ENCODE measurements at regions not wholly inside any gene's neighbourhood (a gene's known extent, or its start where the extent isn't known, plus 50 kb on each side); places are given as distances from the start of the nearest gene placed in this dataset.
A peak's percentile ranks its signal among the peaks of the same experiment; 100 is the strongest.

DNA sequence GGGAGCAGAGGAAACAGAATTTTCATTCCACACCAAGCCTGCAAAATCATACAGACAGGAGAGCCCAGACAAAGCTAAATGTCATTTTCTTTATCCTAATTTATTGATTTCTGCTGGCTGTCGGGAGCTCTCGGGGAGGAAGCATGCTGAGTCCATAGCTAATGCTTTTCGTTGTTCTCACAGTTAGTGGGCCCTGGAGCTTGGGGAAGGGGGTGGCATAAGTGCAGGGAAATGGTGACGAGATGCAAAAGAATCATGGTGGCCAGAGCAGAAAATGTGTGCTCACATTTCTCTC is 202.4 kb downstream of the TOMM20 start:
- Histone ChIP-seq H3K27ac (ENCODE audit: extremely low read depth, low read depth, low read length) (no peak overlapping the region), H3K36me3 (ENCODE audit: control insufficient read depth in 2 of 2, insufficient read depth in 1 of 2, low read length in 2 of 2) (no peaks in the 10 kb centered on the region), H3K9me3 (ENCODE audit: control insufficient read depth, insufficient read depth, low read depth, low read length) (no peaks in the 10 kb centered on the region), H3K4me1 (ENCODE audit: control insufficient read depth, insufficient read depth, low read length) (no peaks in the 10 kb centered on the region), H3K4me3 (ENCODE audit: low read depth, low read length) (no peak overlapping the region)
- ChIA-PET CTCF (interaction anchor here (0.6 to 0.9 kb wide), 6 partner anchors 10 to 161 kb away, joined by 3 to 5 read pairs (median 3); no protein-coding TSS in a partner anchor), POLR2A (interaction anchor here (0.7 to 1.8 kb wide), 9 partner anchors 17 to 388 kb away, joined by 3 to 8 read pairs (median 4); no protein-coding TSS in a partner anchor)
- TF ChIP-seq ZIC2 (tag by site-specific recombination; IDR thresholded peaks at IDR 0.05) (peak; percentile 56; the same call in 1 of the 2 replicates), HIC1 (tag by site-specific recombination; IDR thresholded peaks at IDR 0.05) (no peak), KLF8 (tag by site-specific recombination; IDR thresholded peaks at IDR 0.05) (no peak)

DNA sequence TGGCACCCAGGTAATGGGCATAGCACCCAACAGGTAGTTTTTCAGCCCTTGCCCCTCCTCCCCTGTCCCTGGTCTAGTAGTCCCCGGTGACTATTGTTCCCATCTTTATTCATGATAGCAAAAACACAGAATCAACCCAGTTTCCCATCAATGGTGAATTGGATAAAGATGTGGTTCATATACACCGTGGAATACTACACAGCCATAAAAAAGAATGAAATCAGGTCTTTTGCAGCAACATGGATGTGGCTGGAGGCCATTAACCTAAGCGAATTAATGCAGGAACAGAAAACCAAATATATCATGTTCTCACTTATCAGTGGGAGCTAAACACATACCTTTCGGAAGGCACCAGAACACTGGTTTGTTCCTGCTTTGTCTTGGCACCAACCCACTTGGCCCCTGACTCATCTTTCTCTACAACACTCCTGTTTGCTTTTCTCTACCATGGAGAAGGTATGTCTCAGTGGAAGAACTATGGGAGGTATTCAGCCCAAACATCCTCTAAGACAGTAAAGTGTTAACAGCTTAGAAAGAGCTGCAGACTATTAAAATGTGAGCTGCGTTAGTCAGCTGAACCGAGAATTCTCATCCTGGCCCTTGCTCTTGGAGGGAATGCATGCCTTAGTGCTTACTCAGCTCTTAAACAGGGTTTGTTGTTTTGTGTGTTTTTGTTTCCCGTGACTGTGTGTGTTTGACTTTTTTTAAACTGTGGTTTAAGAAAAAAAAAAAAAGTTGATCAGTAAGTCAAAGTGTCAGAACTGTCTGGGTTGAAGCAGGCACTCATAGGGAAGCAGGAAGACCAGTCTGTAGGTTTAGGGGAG is 203.0 kb downstream of the TOMM20 start:
- POLR2A ChIA-PET: interaction anchor here (0.6 to 1.8 kb wide), 11 partner anchors 17 to 387 kb away, joined by 3 to 8 read pairs (median 4); no protein-coding TSS in a partner anchor
- no peak overlapping the region for H3K4me3 ChIP-seq (ENCODE audit: low read depth, low read length)
- no peak for TF ChIP-seq ZNF112 (tag by site-specific recombination; IDR thresholded peaks at IDR 0.05)
- TF ChIP-seq SP7 (tag by site-specific recombination; IDR thresholded peaks at IDR 0.05): no peak
- peak; percentile 98 for TF ChIP-seq ZNF146 (tag by site-specific recombination; IDR thresholded peaks at IDR 0.05)
- TF ChIP-seq ZNF341 (tag by site-specific recombination; IDR thresholded peaks at IDR 0.05; ENCODE audit: low read depth): no peak
- TF ChIP-seq ZNF138 (tag by site-specific recombination; IDR thresholded peaks at IDR 0.05; ENCODE audit: borderline replicate concordance): no peak
- no peak for TF ChIP-seq ATF2 (tag by site-specific recombination; IDR thresholded peaks at IDR 0.05; ENCODE audit: low read depth)
- TF ChIP-seq ZNF169 (tag by site-specific recombination; IDR thresholded peaks at IDR 0.05): no peak
- no peak for TF ChIP-seq KLF17 (tag by site-specific recombination; IDR thresholded peaks at IDR 0.05)
- no peak for TF ChIP-seq ZNF16 (tag by site-specific recombination; IDR thresholded peaks at IDR 0.05; ENCODE audit: low read depth)
- TF ChIP-seq ZNF629 (tag by site-specific recombination; IDR thresholded peaks at IDR 0.05): 0 out of 2 replicates have a peak, but pooled peaks have one; percentile 9
- TF ChIP-seq ZEB2 (tag by site-specific recombination; IDR thresholded peaks at IDR 0.05): no peak
- TF ChIP-seq, protein P1, sequence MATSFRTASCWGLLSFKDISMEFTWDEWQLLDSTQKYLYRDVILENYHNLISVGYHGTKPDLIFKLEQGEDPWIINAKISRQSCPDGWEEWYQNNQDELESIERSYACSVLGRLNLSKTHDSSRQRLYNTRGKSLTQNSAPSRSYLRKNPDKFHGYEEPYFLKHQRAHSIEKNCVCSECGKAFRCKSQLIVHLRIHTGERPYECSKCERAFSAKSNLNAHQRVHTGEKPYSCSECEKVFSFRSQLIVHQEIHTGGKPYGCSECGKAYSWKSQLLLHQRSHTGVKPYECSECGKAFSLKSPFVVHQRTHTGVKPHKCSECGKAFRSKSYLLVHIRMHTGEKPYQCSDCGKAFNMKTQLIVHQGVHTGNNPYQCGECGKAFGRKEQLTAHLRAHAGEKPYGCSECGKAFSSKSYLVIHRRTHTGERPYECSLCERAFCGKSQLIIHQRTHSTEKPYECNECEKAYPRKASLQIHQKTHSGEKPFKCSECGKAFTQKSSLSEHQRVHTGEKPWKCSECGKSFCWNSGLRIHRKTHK (tag by site-specific recombination; IDR thresholded peaks at IDR 0.05): no peak
- no peak for TF ChIP-seq ZNF248 (tag by site-specific recombination; IDR thresholded peaks at IDR 0.05)
- no peak for TF ChIP-seq PBX3 (CRISPR knock-in tag; IDR thresholded peaks at IDR 0.05)
- TF ChIP-seq ZNF416 (tag by site-specific recombination; IDR thresholded peaks at IDR 0.05): no peak
- peak; percentile 13; the same call in 1 of the 2 replicates for TF ChIP-seq SP3 (tag by site-specific recombination; IDR thresholded peaks at IDR 0.05)
- TF ChIP-seq, protein P2, sequence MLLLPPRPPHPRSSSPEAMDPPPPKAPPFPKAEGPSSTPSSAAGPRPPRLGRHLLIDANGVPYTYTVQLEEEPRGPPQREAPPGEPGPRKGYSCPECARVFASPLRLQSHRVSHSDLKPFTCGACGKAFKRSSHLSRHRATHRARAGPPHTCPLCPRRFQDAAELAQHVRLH (tag by site-specific recombination; IDR thresholded peaks at IDR 0.05): peak; percentile 83
- TF ChIP-seq ZNF777 (tag by site-specific recombination; IDR thresholded peaks at IDR 0.05; ENCODE audit: borderline replicate concordance): no peak
- no peak for TF ChIP-seq ZNF24 (tag by site-specific recombination; IDR thresholded peaks at IDR 0.05)
- TF ChIP-seq, protein P3, sequence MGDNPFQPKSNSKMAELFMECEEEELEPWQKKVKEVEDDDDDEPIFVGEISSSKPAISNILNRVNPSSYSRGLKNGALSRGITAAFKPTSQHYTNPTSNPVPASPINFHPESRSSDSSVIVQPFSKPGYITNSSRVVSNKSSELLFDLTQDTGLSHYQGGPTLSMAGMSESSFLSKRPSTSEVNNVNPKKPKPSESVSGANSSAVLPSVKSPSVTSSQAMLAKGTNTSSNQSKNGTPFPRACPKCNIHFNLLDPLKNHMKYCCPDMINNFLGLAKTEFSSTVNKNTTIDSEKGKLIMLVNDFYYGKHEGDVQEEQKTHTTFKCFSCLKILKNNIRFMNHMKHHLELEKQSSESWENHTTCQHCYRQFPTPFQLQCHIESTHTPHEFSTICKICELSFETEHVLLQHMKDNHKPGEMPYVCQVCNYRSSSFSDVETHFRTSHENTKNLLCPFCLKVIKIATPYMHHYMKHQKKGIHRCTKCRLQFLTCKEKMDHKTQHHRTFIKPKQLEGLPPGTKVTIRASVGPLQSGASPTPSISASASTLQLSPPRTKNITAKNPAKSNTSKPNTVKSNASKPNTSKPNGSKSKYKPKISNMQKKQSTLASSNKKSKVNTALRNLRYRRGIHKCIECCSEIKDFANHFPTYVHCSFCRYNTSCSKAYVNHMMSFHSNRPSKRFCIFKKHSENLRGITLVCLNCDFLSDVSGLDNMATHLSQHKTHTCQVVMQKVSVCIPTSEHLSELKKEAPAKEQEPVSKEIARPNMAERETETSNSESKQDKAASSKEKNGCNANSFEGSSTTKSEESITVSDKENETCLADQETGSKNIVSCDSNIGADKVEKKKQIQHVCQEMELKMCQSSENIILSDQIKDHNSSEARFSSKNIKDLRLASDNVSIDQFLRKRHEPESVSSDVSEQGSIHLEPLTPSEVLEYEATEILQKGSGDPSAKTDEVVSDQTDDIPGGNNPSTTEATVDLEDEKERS (tag by site-specific recombination; IDR thresholded peaks at IDR 0.05): peak; percentile 59; the same call in 1 of the 2 replicates

More for the DNA sequence above, 203.0 kb downstream of the TOMM20 start:
- Histone ChIP-seq H3K9me3 (ENCODE audit: control insufficient read depth, insufficient read depth, low read depth, low read length) (no peaks in the 10 kb centered on the region), H3K4me1 (ENCODE audit: control insufficient read depth, insufficient read depth, low read length) (no peaks in the 10 kb centered on the region), H3K36me3 (ENCODE audit: control insufficient read depth in 2 of 2, insufficient read depth in 1 of 2, low read length in 2 of 2) (no peaks in the 10 kb centered on the region), H3K27ac (ENCODE audit: extremely low read depth, low read depth, low read length) (no peak overlapping the region)
- CTCF ChIA-PET: interaction anchor here (0.6 to 0.9 kb wide), 7 partner anchors 9 to 160 kb away, joined by 3 to 5 read pairs (median 3); no protein-coding TSS in a partner anchor

Data from HEK293 (cell line).